GM21723 (cell line): ENCODE measurements at regions not wholly inside any gene's neighbourhood (a gene's known extent, or its start where the extent isn't known, plus 50 kb on each side); places are given as distances from the start of the nearest gene placed in this dataset.

Experiments
- ATAC-seq: cut with Tn5 transposase; IDR thresholded peaks from one replicate; pipeline ENCODE4 v1.9.1; 2021; ENCODE audit warnings: mild to moderate bottlenecking, moderate library complexity; ENCODE audit not compliant: unreplicated experiment

DNA sequence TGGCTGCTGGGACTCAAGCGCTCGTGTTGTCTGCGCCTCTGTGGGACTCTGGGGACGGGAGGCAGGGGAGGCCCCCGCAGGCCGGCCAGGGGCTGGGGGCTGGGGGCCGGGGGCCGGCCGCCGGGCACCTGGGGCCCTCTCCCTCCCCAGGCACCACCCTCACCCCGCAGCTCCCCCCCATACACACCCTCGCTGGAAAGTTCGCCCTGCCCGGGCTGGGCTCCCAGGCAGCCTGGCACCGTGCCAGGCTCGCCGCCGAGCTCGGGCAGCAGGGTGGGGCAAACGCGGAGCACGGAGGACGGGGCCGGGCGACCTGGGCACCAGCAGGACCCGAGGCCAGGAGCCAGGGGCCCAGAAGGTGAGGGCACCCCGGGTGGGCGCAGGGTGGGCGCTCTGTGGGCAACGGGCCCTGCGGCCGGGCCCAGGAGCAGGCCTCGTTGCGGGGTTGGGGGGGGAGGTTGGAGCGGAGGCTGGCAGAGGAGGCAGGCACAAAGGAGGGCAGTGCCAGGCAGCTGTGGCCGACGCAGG, 76.7 kb upstream of the WNT7B start:
- no peak for ATAC-seq

DNA sequence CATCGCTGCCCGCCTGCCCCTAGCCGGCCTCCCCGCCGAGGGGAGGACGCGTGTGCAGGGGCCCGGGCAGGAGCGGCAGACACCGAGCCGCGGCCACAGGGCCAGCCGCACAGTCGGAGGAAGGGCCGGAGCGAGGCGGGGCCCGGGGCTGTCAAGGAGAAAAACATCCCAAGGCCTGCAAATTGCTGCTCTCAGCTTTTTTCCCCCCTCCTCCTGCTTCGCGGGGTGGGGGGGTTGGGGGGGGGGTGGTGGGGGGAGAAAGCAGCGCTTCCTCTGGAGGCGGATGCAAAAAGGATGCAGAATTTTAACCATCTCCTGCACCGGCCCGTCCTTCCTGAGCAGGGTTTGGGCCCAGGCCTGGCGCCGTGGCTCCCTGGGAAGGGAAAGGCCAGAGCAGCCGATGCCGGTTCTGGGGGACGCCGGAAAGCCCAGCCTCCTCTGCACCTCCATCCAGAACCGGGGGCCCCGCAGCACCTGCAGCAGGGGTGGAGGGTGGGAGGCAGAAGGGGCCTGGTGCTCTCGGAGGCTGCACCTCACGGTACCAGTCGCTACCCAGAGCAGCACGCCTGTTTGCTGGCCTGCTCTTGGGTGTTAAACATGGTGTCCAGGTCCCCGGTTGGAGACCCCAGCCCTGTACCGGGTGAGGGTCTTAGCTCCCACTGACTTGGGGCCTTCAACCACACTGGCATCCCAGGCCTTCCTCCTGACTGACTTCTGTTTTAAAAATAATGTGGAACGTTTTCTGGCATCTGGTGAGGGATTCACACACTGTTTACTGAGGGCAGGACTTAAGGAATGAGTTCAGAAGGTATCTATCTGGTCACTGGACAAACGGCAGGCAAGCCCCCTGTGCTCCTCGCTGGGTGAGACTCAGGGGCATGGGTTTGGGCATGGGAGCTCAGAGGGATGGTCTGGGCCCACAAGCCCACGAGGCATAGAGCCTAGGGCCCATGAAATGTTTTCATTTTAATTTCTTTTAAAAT, 77.4 kb upstream of the WNT7B start:
- no peak for ATAC-seq

DNA sequence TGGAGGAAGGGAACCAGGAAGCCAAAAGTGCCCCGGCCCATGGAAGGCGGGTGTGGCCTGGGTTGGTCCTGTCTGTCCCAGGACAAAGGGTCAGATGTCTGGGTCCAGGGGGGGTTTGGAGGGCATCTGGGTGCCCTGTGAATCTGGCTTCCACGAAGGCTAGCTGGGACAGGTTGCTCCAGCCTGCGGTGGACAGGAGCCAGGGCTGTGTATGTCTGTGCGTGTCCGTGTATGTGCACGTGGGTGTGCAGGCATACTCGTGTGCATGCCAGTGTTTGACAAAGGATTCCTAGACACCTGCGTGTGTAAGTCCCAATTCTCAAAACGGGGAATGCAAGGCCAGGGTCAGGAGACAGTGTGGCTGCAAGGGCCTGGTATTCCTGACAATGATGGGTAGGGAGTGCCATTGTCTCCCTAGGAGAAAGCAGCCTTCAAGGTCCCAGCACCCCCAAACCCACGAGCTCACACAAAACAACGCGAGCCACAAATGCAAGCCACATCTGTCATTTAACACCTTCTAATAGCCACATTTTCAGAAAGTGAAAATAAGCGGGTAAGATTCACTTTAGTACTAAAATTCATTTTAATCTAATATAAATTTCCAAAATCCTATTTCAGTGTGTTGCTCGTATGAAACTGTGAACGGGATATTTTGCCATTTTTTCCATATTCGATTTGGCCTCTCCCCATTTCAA, 78.4 kb upstream of the WNT7B start:
- no peak for ATAC-seq

GRCh38 chr22:46055911-46056545, 79.1 kb upstream of the WNT7B start:
- ATAC-seq, result no peak

GRCh38 chr22:46056546-46057245, 79.7 kb upstream of the WNT7B start:
- ATAC-seq, result no peak

DNA sequence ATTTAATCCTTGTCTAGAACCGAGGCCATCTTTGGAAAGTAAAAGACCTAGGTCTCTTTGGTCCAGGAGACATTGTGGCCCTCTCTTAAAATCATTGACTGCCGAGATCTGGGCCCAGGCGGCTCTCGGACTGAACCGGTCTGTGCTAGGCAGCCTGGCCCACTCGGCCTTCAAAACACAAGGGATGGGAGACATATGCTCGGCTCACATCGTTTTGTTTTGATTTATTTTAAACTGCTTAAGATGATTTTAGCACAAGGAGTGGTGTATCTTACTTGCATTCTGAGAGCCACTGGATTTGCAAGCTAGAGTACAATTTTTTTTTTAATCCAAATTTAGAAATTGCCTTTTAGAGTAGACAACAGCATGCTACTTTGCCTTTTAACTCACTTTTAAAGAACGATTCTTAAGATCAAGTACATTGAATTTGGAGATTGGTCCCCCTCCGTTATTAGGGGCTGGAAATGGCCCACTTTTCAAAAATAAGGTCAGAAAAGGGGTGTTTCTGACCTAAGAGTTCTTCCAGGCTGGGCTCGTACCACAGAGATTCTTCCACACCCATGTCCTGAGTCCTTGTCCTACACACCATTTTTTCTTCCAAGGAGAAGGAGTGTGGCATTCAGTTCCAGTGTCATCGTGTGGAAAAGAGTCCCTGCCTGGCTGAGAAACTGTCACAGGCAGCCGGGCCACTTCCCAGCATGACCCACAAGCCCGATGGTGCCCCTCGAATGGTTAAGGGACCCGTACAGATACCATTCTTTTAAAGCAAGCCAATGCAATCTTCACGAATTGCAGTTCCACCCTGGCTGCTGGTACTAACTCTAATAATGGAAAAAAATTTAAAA, 80.5 kb upstream of the WNT7B start:
- ATAC-seq, result peak; percentile 18

- peak; percentile 62 for ATAC-seq
These were observed 81.1 kb upstream of the WNT7B start for GRCh38 chr22:46058091-46058420.

GRCh38 chr22:46058591-46059519, 81.9 kb upstream of the WNT7B start:
- no peak for ATAC-seq

DNA sequence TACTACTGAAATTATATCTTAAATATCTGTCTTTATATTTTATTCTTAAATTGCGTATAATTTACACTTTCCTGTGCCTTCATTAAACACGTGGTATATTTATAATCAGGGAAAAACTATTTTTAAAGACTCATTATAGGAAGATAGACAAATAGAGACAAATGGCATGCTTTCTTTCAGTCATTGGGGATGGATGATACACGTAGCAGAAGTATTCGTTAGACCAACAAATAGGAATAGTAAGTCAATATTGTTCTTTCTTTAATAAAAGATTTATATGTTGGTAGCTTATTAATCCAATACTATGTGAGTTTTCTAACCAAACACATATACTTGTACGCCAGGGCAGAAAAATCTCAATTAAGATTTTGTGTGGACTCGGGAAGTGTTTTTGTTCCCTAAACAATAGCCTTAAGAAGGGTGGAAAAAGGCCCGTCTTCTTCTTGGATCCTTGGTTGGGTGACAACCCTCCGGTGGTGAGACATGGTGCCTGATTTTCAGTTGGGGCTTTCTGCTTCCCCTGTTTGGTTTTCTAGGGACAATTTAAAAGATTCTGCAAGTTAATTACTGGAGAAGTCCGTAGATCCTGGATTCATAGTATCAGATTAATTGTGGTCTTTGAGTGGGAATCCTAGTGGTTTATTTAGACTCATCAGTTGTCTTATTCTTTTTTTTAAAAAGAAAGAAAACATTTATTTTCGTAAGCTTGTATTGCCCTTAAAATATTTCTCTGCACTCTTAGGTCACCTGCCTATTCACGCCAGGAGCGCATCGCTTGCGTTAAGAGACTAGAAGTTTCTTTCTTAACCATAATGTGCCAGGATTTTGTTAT, 83.5 kb upstream of the WNT7B start:
- no peak for ATAC-seq

- no peak for ATAC-seq
These were observed 84.2 kb upstream of the WNT7B start for GRCh38 chr22:46061124-46061500.

- no peak for ATAC-seq
These were observed 84.7 kb upstream of the WNT7B start for GRCh38 chr22:46061501-46062231.

GRCh38 chr22:46062232-46062615, 85.3 kb upstream of the WNT7B start:
- ATAC-seq, result no peak

DNA sequence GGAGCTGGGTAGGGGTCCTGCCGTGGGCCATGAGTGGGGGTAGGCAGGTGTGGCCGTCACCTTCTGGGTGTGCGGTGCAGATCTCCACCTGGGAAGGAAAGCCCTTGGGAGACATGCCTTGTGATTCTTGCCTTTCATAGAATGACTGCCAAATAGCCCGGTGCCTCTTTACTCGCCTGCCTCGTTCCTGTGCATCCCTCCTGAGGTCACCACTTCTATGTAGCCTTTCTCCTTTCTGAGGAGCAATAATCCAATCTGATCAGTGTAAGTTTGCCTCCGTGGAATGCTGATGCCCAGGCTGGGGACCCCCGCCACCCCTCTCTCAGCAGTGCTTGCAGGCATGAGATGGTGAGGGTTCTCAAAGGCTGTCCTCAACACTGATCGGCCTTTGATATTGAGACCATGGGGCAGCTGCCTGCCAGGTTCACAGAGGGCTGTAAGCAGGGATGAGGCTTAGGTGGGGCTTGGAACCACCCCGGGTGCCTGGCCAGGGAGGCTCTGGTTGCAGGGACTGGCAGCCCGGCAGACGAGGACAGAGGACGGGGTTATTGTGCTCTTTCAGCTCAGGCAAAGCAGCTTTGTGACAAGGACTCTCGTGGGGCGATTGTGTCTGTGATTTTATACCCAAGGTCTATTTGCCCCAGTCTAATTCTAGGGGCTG, 86.1 kb upstream of the WNT7B start:
- no peak for ATAC-seq

DNA sequence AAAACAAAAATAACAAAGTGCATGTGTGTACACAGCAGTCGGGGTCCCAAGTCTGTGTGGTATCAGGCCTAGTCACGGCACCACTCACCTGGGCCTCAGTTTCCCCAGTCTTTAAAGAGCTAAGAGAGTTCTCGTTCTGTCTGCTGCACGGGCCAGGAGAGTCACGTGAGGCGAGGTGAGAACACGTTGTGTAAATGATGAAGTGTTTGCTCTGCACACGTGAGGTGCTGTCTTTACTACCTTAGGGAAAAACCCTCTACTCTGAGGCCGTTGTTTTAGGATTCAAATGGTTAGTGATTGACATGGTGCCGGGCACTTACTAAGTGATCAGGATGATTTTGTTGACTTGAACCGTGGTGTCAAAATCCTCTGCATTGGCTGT, 86.5 kb upstream of the PPARA start:
- ATAC-seq, result no peak

- ATAC-seq, result no peak
These were observed 85.9 kb upstream of the PPARA start for GRCh38 chr22:46064228-46064965.

DNA sequence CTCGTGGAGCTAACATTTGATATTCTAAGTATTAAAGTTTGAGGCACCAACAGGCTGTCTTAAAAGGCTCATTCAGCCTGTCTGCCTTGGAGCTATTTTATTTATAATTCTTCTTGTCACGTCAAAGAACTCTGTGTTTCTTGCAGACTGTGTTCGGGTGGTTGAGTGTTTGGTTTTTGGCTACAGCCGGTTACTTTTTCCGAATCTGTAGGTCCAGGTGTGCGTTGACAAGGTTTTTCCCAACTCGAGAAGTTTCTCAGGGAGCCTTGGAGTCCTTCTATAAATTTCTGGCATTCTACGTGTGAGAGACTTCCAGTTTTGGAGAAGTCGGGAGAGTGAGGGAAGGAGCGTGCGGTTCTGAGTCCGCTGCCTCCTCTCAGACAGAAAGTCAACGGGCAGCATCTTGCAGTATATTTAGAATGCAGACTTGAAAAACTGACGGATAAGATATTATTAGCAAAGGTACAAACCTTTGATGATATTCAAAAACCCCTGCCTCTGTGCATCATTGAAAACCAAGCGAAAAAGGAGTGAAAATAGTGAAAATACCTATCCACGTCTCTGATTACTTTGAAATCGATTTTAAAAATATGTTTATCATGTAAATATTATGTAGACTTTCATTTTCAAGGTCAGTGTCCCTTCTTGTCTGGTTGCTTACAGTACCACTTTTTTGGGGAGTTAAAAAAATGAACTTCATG, 85.2 kb upstream of the PPARA start:
- ATAC-seq, result no peak
